ENCODE measurements at regions not wholly inside any gene's neighbourhood (a gene's known extent, or its start where the extent isn't known, plus 50 kb on each side); places are given as distances from the start of the nearest gene placed in this dataset.

GRCh38 chr4:116702949-116703348 lies 382.4 kb downstream of the TRAM1L1 start:
- DNase-seq (ENCODE audit: extremely low spot score) = no peak
- CTCF ChIA-PET = no interaction called here
- POLR2A ChIA-PET = no interaction called here
- TF ChIP-seq, protein P1, sequence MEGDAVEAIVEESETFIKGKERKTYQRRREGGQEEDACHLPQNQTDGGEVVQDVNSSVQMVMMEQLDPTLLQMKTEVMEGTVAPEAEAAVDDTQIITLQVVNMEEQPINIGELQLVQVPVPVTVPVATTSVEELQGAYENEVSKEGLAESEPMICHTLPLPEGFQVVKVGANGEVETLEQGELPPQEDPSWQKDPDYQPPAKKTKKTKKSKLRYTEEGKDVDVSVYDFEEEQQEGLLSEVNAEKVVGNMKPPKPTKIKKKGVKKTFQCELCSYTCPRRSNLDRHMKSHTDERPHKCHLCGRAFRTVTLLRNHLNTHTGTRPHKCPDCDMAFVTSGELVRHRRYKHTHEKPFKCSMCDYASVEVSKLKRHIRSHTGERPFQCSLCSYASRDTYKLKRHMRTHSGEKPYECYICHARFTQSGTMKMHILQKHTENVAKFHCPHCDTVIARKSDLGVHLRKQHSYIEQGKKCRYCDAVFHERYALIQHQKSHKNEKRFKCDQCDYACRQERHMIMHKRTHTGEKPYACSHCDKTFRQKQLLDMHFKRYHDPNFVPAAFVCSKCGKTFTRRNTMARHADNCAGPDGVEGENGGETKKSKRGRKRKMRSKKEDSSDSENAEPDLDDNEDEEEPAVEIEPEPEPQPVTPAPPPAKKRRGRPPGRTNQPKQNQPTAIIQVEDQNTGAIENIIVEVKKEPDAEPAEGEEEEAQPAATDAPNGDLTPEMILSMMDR (IDR thresholded peaks at IDR 0.05; ENCODE audit: control extremely low read depth, extremely low read depth, low read depth, missing control alignments) = no peak

DNA sequence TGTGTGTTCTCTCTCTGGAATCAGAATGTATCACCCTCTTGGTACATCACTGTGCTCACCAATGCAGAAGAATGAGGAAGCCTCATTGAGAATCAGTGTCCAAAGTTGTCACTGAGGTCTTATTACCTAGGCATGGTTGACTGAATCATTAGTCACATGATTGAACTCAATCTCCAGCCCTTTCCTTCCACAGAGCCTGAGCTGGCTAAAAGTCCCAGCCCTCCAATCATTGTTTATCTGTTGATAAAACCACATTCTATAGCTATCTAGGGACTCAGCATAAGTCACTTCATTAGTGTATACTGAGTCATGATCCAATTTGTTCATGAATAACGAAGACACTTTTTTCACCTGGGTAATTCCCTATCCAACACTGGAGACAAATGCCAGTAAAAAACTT lies 396.8 kb downstream of the TRAM1L1 start:
- ChIA-PET CTCF (no interaction called here), POLR2A (no interaction called here)
- DNase-seq (ENCODE audit: extremely low spot score) = no peak
- TF ChIP-seq, protein P1 (IDR thresholded peaks at IDR 0.05; ENCODE audit: control extremely low read depth, extremely low read depth, low read depth, missing control alignments) = no peak

GRCh38 chr4:116668190-116668589 lies 417.2 kb downstream of the TRAM1L1 start:
- ChIA-PET POLR2A (no interaction called here), CTCF (interaction anchor here (0.7 kb wide), 1 partner anchor 309 kb away, joined by 3 read pairs; no protein-coding TSS in a partner anchor)
- TF ChIP-seq, protein P1 (IDR thresholded peaks at IDR 0.05; ENCODE audit: control extremely low read depth, extremely low read depth, low read depth, missing control alignments) = no peak
- no peak for DNase-seq (ENCODE audit: extremely low spot score)

DNA sequence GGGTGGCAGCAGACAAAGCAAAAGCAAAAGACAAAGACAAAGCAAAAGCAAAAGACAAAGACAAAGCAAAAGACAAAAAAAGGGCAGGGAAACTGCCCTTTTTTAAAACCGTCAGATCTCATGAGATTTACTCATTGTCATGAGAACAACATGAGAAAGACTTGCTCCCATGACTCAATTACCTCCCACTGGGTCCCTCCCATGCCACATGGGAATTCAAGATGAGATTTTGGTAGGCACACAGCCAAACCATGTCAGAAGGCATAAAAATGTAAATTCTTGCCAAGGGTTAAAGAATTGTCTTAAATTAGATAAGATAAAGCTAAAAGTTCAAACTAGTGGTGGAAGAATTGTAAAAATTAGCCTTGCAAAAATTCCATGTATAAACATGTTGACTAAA lies 419.7 kb downstream of the TRAM1L1 start:
- no peak for DNase-seq (ENCODE audit: extremely low spot score)
- TF ChIP-seq, protein P1 (IDR thresholded peaks at IDR 0.05; ENCODE audit: control extremely low read depth, extremely low read depth, low read depth, missing control alignments) = no peak
- POLR2A ChIA-PET = no interaction called here
- CTCF ChIA-PET = no interaction called here

DNA sequence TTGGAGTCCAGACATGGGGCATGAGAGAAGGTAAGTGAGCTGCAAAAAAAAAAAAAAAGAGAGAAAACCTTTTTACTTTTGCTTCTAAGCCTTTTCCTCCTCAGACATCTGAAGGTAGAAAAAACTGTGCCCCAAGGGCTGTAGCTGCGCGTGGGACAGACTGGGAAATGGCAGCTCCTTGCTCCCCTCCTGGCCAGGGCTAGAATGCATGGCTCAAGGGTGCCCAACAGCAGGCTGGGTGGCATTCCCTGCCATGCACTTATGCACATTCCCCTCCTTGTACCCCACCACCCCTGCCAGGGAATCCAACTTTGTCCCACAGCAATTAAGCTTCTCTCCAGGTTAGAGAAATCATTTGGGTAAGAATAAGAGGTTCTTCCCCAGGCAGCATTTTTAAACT lies 421.2 kb downstream of the TRAM1L1 start:
- CTCF ChIA-PET = no interaction called here
- TF ChIP-seq, protein P1 (IDR thresholded peaks at IDR 0.05; ENCODE audit: control extremely low read depth, extremely low read depth, low read depth, missing control alignments) = no peak

DNA sequence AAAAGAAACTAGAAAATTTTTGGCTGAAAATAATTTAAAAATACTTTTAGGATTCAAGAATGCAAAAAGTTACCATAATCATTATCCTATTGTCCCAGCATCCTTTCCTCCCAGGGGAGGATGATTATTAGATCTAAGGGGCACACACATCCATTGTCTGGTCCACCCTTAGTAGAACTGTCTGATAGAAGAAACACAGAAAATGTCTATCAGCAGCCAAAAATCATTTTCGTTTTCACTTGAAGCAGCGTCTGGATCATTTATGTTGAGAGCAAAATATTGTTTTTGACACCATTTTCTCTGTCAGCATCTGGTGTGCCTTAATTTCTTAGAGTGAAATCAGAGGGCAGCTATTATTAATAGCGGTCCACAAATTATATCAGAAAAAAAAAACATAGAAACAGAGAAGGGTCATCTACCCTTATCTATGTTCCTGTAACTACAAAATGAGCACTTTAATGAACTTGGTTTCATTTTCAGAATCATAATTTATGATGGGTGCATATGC lies 446.3 kb downstream of the TRAM1L1 start:
- DNase-seq (ENCODE audit: extremely low spot score) = no peak
- TF ChIP-seq, protein P1 (IDR thresholded peaks at IDR 0.05; ENCODE audit: control extremely low read depth, extremely low read depth, low read depth, missing control alignments) = no peak
- ChIA-PET CTCF (interaction anchor here (0.9 kb wide), 1 partner anchor 9 kb away, joined by 3 read pairs; no protein-coding TSS in a partner anchor), POLR2A (no interaction called here)

More for the DNA sequence above, 421.2 kb downstream of the TRAM1L1 start:
- DNase-seq (ENCODE audit: extremely low spot score) = no peak
- POLR2A ChIA-PET = no interaction called here

Measured in GM10248 (cell line).